Nephron progenitor cell (in vitro differentiated cells): ENCODE measurements at regions not wholly inside any gene's neighbourhood (a gene's known extent, or its start where the extent isn't known, plus 50 kb on each side); places are given as distances from the start of the nearest gene placed in this dataset.

Experiments used
- DNase-seq: peaks from one replicate; pipeline ENCODE4 v3.0.0; 2021
- H3K27ac Mint-ChIP-seq: 2 replicates; pipeline ENCODE4 v1.8.0; 2021; ENCODE audit warnings: mild to moderate bottlenecking, moderate library complexity, mixed read lengths
- H3K27me3 Mint-ChIP-seq: 2 replicates; pipeline ENCODE4 v1.8.0; 2021; ENCODE audit warnings: mild to moderate bottlenecking, low read depth, mixed read lengths; ENCODE audit not compliant: poor library complexity
- H3K36me3 Mint-ChIP-seq: 2 replicates; pipeline ENCODE4 v1.8.0; 2021; ENCODE audit warnings: low read depth, mixed read lengths
- H3K4me1 Mint-ChIP-seq: 2 replicates; pipeline ENCODE4 v1.8.0; 2021; ENCODE audit warnings: mixed read lengths
- H3K4me3 Mint-ChIP-seq: 2 replicates; pipeline ENCODE4 v1.8.0; 2021; ENCODE audit warnings: mild to moderate bottlenecking, moderate library complexity, mixed read lengths
- H3K9me3 Mint-ChIP-seq: 2 replicates; pipeline ENCODE4 v1.8.0; 2021; ENCODE audit warnings: mild to moderate bottlenecking, moderate library complexity, mixed read lengths
- TF ChIP-seq, protein P1 (sequence below): fragments of 200-600 bp; sonication (generic); IDR thresholded peaks from 2 replicates; pipeline ENCODE4 v1.5.0; 2021; ENCODE audit warnings: antibody characterized with exemption

DNA sequence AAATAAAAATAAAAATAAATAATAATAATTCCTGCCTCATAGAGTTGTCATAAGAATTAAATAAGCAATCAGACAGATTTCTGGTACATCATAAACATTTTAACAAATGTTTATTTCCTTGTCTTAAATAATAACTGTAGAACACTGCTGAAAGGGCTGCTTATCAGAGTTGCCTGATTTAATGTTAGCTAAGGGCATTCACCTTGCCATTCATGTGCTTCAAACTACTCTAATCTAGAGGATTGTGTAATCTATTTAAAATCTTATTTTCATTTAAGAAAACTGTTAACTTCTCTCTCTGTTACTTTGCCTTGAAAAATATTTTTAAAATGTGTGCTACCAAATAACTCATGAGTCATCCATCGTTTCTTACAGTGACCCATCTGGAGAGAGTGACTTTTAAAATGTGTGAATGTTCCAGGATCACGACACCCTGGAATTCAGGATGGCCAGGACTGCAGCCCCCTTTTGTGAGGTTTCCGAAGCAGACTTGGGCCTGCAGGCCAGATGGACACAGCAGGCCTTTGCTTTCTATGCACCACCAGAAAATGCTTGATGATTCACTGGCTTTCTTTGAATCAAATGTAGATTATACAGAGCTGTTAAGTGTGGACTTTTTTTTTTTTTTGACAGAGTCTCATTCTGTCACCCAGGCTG is 109.1 kb upstream of the TNS3 start:
- H3K4me1 Mint-ChIP-seq: peaks cover 34% of the 10 kb centered on the region
- TF ChIP-seq, protein P1, sequence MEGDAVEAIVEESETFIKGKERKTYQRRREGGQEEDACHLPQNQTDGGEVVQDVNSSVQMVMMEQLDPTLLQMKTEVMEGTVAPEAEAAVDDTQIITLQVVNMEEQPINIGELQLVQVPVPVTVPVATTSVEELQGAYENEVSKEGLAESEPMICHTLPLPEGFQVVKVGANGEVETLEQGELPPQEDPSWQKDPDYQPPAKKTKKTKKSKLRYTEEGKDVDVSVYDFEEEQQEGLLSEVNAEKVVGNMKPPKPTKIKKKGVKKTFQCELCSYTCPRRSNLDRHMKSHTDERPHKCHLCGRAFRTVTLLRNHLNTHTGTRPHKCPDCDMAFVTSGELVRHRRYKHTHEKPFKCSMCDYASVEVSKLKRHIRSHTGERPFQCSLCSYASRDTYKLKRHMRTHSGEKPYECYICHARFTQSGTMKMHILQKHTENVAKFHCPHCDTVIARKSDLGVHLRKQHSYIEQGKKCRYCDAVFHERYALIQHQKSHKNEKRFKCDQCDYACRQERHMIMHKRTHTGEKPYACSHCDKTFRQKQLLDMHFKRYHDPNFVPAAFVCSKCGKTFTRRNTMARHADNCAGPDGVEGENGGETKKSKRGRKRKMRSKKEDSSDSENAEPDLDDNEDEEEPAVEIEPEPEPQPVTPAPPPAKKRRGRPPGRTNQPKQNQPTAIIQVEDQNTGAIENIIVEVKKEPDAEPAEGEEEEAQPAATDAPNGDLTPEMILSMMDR: no peak

GRCh38 chr7:47689558-47689957 is 107.6 kb upstream of the TNS3 start:
- no peaks in the 10 kb centered on the region for H3K9me3 Mint-ChIP-seq

More for the DNA sequence above, 109.1 kb upstream of the TNS3 start:
- no peaks in the 10 kb centered on the region for H3K36me3 Mint-ChIP-seq
- H3K27ac Mint-ChIP-seq: no peak overlapping the region
- DNase-seq: no peak
- H3K4me3 Mint-ChIP-seq: no peak overlapping the region
- no peaks in the 10 kb centered on the region for H3K27me3 Mint-ChIP-seq
- no peaks in the 10 kb centered on the region for H3K9me3 Mint-ChIP-seq

GRCh38 chr7:47688311-47689100 is 106.6 kb upstream of the TNS3 start:
- H3K9me3 Mint-ChIP-seq: no peaks in the 10 kb centered on the region
- no peaks in the 10 kb centered on the region for H3K27me3 Mint-ChIP-seq
- peak overlapping the region; percentile 88 for H3K27ac Mint-ChIP-seq
- H3K4me1 Mint-ChIP-seq: peaks cover 36% of the 10 kb centered on the region
- DNase-seq: peak; percentile 54
- TF ChIP-seq, protein P1: no peak
- H3K4me3 Mint-ChIP-seq: no peak overlapping the region
- no peaks in the 10 kb centered on the region for H3K36me3 Mint-ChIP-seq

More at GRCh38 chr7:47689558-47689957, 107.6 kb upstream of the TNS3 start:
- DNase-seq: no peak
- H3K4me3 Mint-ChIP-seq: no peak overlapping the region
- no peaks in the 10 kb centered on the region for H3K36me3 Mint-ChIP-seq
- TF ChIP-seq, protein P1: no peak
- no peak overlapping the region for H3K27ac Mint-ChIP-seq
- peaks cover 32% of the 10 kb centered on the region for H3K4me1 Mint-ChIP-seq
- H3K27me3 Mint-ChIP-seq: no peaks in the 10 kb centered on the region

DNA sequence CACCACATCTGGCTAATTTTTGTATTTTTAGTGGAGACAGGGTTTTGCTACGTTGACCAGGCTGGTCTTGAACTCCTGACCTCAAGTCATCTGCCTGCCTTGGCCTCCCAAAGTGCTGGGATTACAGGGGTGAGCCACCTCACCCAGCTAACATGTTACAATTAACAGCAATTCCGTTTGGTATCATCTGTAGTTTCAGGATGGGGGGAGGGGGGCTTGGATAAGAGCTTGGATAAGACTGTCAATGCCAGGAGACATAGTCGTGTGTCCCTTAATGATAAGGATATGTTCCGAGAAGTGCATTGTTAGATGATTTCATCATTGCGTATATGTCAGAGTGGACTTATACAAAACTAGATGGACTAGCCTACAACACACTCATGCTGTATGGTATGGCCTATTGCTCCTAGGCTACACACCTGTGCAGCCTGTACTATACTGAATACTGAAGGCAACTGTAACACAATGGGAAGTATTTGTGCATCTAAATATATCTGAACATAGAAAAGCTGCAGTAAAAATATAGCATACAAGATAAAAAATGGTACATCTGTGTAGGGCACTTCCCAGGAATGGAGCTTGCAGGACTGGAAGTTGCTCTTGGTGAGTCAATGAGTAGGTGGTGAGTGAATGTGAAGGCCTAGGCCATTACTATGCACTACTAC is 103.9 kb upstream of the TNS3 start:
- Mint-ChIP-seq H3K27me3 (peaks cover 5% of the 10 kb centered on the region), H3K4me3 (no peak overlapping the region), H3K4me1 (peaks cover 37% of the 10 kb centered on the region), H3K9me3 (no peaks in the 10 kb centered on the region), H3K36me3 (no peaks in the 10 kb centered on the region), H3K27ac (no peak overlapping the region)
- TF ChIP-seq, protein P1: no peak
- DNase-seq: no peak

DNA sequence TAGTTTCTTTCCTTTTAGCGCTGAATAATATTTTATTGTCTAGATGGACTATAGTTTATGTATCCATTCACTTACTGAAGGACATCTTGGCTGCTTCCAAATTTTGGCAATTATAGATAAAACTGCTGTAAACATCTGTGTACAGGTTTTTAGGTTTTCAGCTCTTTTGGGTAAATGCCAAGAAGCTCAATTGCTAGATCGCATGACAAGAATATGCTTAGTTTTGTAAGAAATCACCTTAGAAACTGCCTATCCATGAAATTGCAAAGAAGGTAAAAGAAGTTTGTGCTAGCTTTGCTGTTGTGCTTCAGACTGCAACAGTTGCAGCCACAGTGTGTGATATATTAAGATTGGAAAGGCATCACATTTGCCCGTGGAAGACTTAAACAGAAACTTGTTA is 103.2 kb upstream of the TNS3 start:
- Mint-ChIP-seq H3K4me3 (no peak overlapping the region), H3K4me1 (peaks cover 44% of the 10 kb centered on the region), H3K9me3 (no peaks in the 10 kb centered on the region), H3K27me3 (peaks cover 10% of the 10 kb centered on the region), H3K27ac (no peak overlapping the region), H3K36me3 (no peaks in the 10 kb centered on the region)
- DNase-seq: no peak
- TF ChIP-seq, protein P1: no peak
